IMR-90 (cell line): ENCODE measurements at regions not wholly inside any gene's neighbourhood (a gene's known extent, or its start where the extent isn't known, plus 50 kb on each side); places are given as distances from the start of the nearest gene placed in this dataset.

ENCODE experiments used
- ATAC-seq: fragments of 200-7000 bp; cut with Tn5 transposase; 2 replicates; pipeline ENCODE4 v1.9.1; 2020; ENCODE audit warnings: low read depth, mild to moderate bottlenecking, moderate library complexity
- BruUV-seq: library from RNA; stranded (reverse); fragments of 400-500 nt; replicated peaks from 2 replicates; lab custom pipeline; 2021; lab: Mats Ljungman, UMichigan
- CTCF ChIA-PET: fragments of 300-600 bp; formaldehyde crosslinking; extraction: SDS; loops from one replicate; lab custom pipeline; 2021; ENCODE audit warnings: antibody characterized with exemption; lab: Yijun Ruan, JAX
- POLR2A ChIA-PET: fragments of 300-600 bp; sonication (Branson Sonifier 250); formaldehyde crosslinking; loops from one replicate; lab custom pipeline; 2022; ENCODE audit warnings: antibody characterized with exemption; ENCODE audit not compliant: unreplicated experiment; lab: Charles Lee
- DNase-seq: peaks from one replicate; pipeline ENCODE4 v3.0.0; 2013
- H2AFZ ChIP-seq: replicated peaks from 2 replicates; pipeline ENCODE3; 2013; ENCODE audit warnings: low read length, mild to moderate bottlenecking; ENCODE audit not compliant: poor library complexity
- H2AK5ac ChIP-seq: 2 replicates; pipeline ENCODE4 v1.6.1; 2013; ENCODE audit warnings: low read depth, low read length, inconsistent platforms
- H2AK9ac ChIP-seq: replicated peaks from 2 replicates; pipeline ENCODE3; 2013; ENCODE audit warnings: mild to moderate bottlenecking, low read depth, low read length, moderate library complexity; ENCODE audit not compliant: poor library complexity
- H2BK120ac ChIP-seq: 2 replicates; pipeline ENCODE4 v1.6.1; 2013; ENCODE audit warnings: low read depth, low read length, inconsistent platforms
- H2BK15ac ChIP-seq: 3 replicates; pipeline ENCODE4 v1.6.1; 2013; ENCODE audit warnings: low read depth, low read length, inconsistent platforms
- H2BK20ac ChIP-seq: 2 replicates; pipeline ENCODE4 v1.6.1; 2013; ENCODE audit warnings: low read depth, mild to moderate bottlenecking, inconsistent platforms, low read length, moderate library complexity
- H2BK5ac ChIP-seq: 2 replicates; pipeline ENCODE4 v1.6.1; 2013; ENCODE audit warnings: mild to moderate bottlenecking, low read depth, low read length, inconsistent platforms; ENCODE audit not compliant: poor library complexity, severe bottlenecking
- H3K14ac ChIP-seq: replicated peaks from 2 replicates; pipeline ENCODE4 v1.6.1; 2013; ENCODE audit warnings: low read depth, low read length, inconsistent platforms
- H3K18ac ChIP-seq: 2 replicates; pipeline ENCODE4 v1.6.1; 2013; ENCODE audit warnings: low read depth, low read length, control low read depth
- H3K23ac ChIP-seq: 2 replicates; pipeline ENCODE4 v1.6.1; 2013; ENCODE audit warnings: low read depth, low read length, inconsistent platforms
- H3K27ac ChIP-seq: 2 replicates; pipeline ENCODE4 v1.5.1; 2013; ENCODE audit warnings: mild to moderate bottlenecking, control low read depth, low read length; ENCODE audit not compliant: insufficient read depth
- H3K27me3 ChIP-seq: 2 replicates; pipeline ENCODE4 v1.6.1; 2013; ENCODE audit warnings: low read length; ENCODE audit not compliant: control insufficient read depth, insufficient read depth
- H3K36me3 ChIP-seq: 2 replicates; pipeline ENCODE4 v1.6.1; 2013; ENCODE audit warnings: low read length, mixed read lengths; ENCODE audit not compliant: control insufficient read depth, insufficient read depth
- H3K4ac ChIP-seq: 2 replicates; pipeline ENCODE4 v1.6.1; 2013; ENCODE audit warnings: low read depth, low read length, inconsistent platforms
- H3K4me1 ChIP-seq: 2 replicates; pipeline ENCODE4 v1.6.1; 2013; ENCODE audit warnings: low read length, mixed read lengths; ENCODE audit not compliant: control insufficient read depth, insufficient read depth
- H3K4me2 ChIP-seq: 2 replicates; pipeline ENCODE4 v1.6.1; 2013; ENCODE audit warnings: low read depth, mild to moderate bottlenecking, control low read depth, low read length, moderate library complexity
- H3K4me3 ChIP-seq: 2 replicates; pipeline ENCODE4 v1.5.1; 2013; ENCODE audit warnings: low read depth, mild to moderate bottlenecking, control low read depth, low read length, moderate library complexity; ENCODE audit not compliant: insufficient read depth
- H3K56ac ChIP-seq: 2 replicates; pipeline ENCODE4 v1.6.1; 2013; ENCODE audit warnings: low read length, inconsistent platforms; ENCODE audit not compliant: insufficient read depth; ENCODE audit errors: extremely low read depth
- H3K79me1 ChIP-seq, 2 experiments: 2 replicates each; pipeline ENCODE4 v1.6.1; 2013; ENCODE audit warnings: low read length in 2 of 2, inconsistent platforms in 1 of 2, low read depth in 1 of 2
- H3K9ac ChIP-seq: 2 replicates; pipeline ENCODE4 v1.6.1; 2013; ENCODE audit warnings: low read depth, low read length, control low read depth
- H3K9me1 ChIP-seq: 2 replicates; pipeline ENCODE4 v1.6.1; 2013; ENCODE audit warnings: low read length, inconsistent platforms; ENCODE audit not compliant: insufficient read depth
- H3K9me3 ChIP-seq: 2 replicates; pipeline ENCODE4 v1.6.1; 2013; ENCODE audit warnings: low read length; ENCODE audit not compliant: control insufficient read depth, insufficient read depth
- H4K20me1 ChIP-seq: 2 replicates; pipeline ENCODE4 v1.6.1; 2013; ENCODE audit warnings: low read length, inconsistent platforms; ENCODE audit not compliant: insufficient read depth
- H4K5ac ChIP-seq: 2 replicates; pipeline ENCODE4 v1.6.1; 2013; ENCODE audit warnings: mild to moderate bottlenecking, low read depth, low read length, control low read depth
- H4K8ac ChIP-seq, 2 experiments: 2 replicates each; pipeline ENCODE4 v1.6.1; 2013; ENCODE audit warnings: low read depth in 2 of 2, low read length in 2 of 2, control low read depth in 1 of 2, inconsistent platforms in 1 of 2
- H4K91ac ChIP-seq: 2 replicates; pipeline ENCODE4 v1.6.1; 2013; ENCODE audit warnings: low read depth, low read length, inconsistent platforms; ENCODE audit not compliant: insufficient read depth
- BHLHE40 ChIP-seq: fragments of 150-350 bp; IDR thresholded peaks from 2 replicates; pipeline ENCODE4 v1.6.1; 2016; ENCODE audit warnings: mild to moderate bottlenecking, low read depth, low read length
- CEBPB ChIP-seq: IDR thresholded peaks from 2 replicates; pipeline ENCODE4 v1.6.1; 2012; ENCODE audit warnings: low read depth, low read length, improper control_type of control experiment
- CHD1 ChIP-seq: IDR thresholded peaks from 2 replicates; pipeline ENCODE4 v1.6.1; 2012; ENCODE audit warnings: low read depth, low read length, improper control_type of control experiment
- FOS ChIP-seq: fragments of 150-350 bp; IDR thresholded peaks from 2 replicates; pipeline ENCODE4 v1.6.1; 2016; ENCODE audit warnings: low read depth, low read length
- MAFK ChIP-seq: IDR thresholded peaks from 2 replicates; pipeline ENCODE4 v1.6.1; 2012; ENCODE audit warnings: low read depth, low read length, improper control_type of control experiment
- MXI1 ChIP-seq: IDR thresholded peaks from 2 replicates; pipeline ENCODE4 v1.6.1; 2012; ENCODE audit warnings: low read depth, mild to moderate bottlenecking, low read length, moderate library complexity, borderline replicate concordance
- NFE2L2 ChIP-seq: fragments of 150-350 bp; IDR thresholded peaks from 2 replicates; pipeline ENCODE4 v1.6.1; 2016; ENCODE audit warnings: low read depth, mild to moderate bottlenecking, low read length
- POLR2A ChIP-seq: IDR thresholded peaks from 2 replicates; pipeline ENCODE4 v1.6.1; 2012; ENCODE audit warnings: mild to moderate bottlenecking, low read depth, low read length
- RAD21 ChIP-seq: IDR thresholded peaks from 2 replicates; pipeline ENCODE4 v1.6.1; 2012; ENCODE audit warnings: low read length, improper control_type of control experiment
- RCOR1 ChIP-seq: IDR thresholded peaks from 2 replicates; pipeline ENCODE4 v1.6.1; 2012; ENCODE audit warnings: mild to moderate bottlenecking, low read length, improper control_type of control experiment; ENCODE audit not compliant: insufficient replicate concordance
- RFX5 ChIP-seq: IDR thresholded peaks from 2 replicates; pipeline ENCODE4 v1.8.0; 2012; ENCODE audit warnings: low read depth, mild to moderate bottlenecking, low read length, moderate library complexity
- SMC3 ChIP-seq: fragments of 150-350 bp; IDR thresholded peaks from 2 replicates; pipeline ENCODE4 v1.6.1; 2016; ENCODE audit warnings: low read depth, mild to moderate bottlenecking, antibody characterized with exemption, low read length, moderate library complexity
- WGBS, 2 experiments: methylation state at CpG; one replicate each; pipeline versions ENCODE4 v1.1.5 to v1.1.7; 2013; ENCODE audit warnings: missing lambda C conversion rate in 2 of 2; ENCODE audit not compliant: insufficient read length in 1 of 2; ENCODE audit errors: extremely low coverage in 2 of 2; 5-methylcytosine and 5-hydroxymethylcytosine counted together
- dilution Hi-C: fragments of 300-500 bp; cut with HindIII; formaldehyde crosslinking; loops from one replicate; pipeline ENCODE4 v1.14.3; 2018; ENCODE audit warnings: low sequenced_read_pairs; ENCODE audit not compliant: unreplicated experiment
- in situ Hi-C: fragments of 300-500 bp; cut with MboI; formaldehyde crosslinking; loops from 3 replicates; pipeline ENCODE4 v1.14.3; 2019; ENCODE audit warnings: low sequenced_read_pairs, inconsistent platforms, mixed read lengths
- intact Hi-C: fragments of 100-400 bp; cut with micrococcal nuclease; formaldehyde crosslinking; loops from 2 replicates; pipeline ENCODE4 v1.10.0; 2022
- TF ChIP-seq, protein P1 (sequence below): conservative IDR thresholded peaks from 2 replicates; pipeline ENCODE4 v1.5.1; 2012; ENCODE audit warnings: mild to moderate bottlenecking, low read depth, low read length, improper control_type of control experiment
- TF ChIP-seq, protein P2 (sequence below): fragments of 150-350 bp; IDR thresholded peaks from 2 replicates; pipeline ENCODE4 v1.6.1; 2016; ENCODE audit warnings: low read depth, mild to moderate bottlenecking, low read length, moderate library complexity, borderline replicate concordance

DNA sequence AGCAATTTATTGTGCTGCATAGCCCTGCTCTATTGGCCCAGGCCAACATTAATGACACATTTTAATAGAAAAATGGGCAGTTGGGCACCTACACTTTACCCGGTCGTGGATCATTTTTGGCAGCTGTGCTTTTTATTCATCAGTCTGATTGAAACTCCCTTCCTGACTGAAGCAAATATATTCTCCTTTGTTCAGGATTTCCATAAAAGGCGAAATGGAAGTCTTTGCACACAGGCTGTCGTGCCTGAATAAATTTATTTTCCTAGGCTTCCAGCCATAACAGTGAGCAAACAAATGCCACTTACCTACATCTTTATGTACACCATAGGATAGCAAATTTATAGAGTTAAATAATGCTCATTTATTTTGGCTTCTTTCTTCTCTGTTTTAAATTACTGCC is 480.7 kb upstream of the DCN start:
- Histone ChIP-seq H3K36me3 (no peaks in the 10 kb centered on the region), H3K56ac (no peak overlapping the region), H3K4me1 (no peaks in the 10 kb centered on the region), H3K18ac (no peak overlapping the region), H3K9me3 (no peaks in the 10 kb centered on the region), H4K5ac (no peak overlapping the region), H2AK5ac (no peak overlapping the region), H3K14ac (no peak overlapping the region), H2AK9ac (no peak overlapping the region), H3K4me3 (no peak overlapping the region), H3K23ac (no peak overlapping the region), H4K8ac (no peak overlapping the region), H4K91ac (no peak overlapping the region), H3K9ac (no peak overlapping the region), H2BK15ac (no peak overlapping the region), H3K79me1 (no peaks in the 10 kb centered on the region), H4K20me1 (no peaks in the 10 kb centered on the region), H3K9me1 (no peaks in the 10 kb centered on the region), H3K4me2 (no peak overlapping the region), H3K27me3 (no peaks in the 10 kb centered on the region), H2BK20ac (no peak overlapping the region), H2BK120ac (no peak overlapping the region), H2BK5ac (no peak overlapping the region), H3K27ac (no peak overlapping the region), H3K4ac (no peak overlapping the region), H2AFZ (no peak overlapping the region)
- ChIA-PET CTCF (no interaction called here), POLR2A (no interaction called here)
- dilution Hi-C loops (no loop called here), in situ Hi-C loops (no loop called here), intact Hi-C loops (no loop called here)
- BruUV-seq: no TSS peak
- TF ChIP-seq RFX5: no peak
- no peak for TF ChIP-seq BHLHE40
- TF ChIP-seq MXI1: no peak
- TF ChIP-seq, protein P1, sequence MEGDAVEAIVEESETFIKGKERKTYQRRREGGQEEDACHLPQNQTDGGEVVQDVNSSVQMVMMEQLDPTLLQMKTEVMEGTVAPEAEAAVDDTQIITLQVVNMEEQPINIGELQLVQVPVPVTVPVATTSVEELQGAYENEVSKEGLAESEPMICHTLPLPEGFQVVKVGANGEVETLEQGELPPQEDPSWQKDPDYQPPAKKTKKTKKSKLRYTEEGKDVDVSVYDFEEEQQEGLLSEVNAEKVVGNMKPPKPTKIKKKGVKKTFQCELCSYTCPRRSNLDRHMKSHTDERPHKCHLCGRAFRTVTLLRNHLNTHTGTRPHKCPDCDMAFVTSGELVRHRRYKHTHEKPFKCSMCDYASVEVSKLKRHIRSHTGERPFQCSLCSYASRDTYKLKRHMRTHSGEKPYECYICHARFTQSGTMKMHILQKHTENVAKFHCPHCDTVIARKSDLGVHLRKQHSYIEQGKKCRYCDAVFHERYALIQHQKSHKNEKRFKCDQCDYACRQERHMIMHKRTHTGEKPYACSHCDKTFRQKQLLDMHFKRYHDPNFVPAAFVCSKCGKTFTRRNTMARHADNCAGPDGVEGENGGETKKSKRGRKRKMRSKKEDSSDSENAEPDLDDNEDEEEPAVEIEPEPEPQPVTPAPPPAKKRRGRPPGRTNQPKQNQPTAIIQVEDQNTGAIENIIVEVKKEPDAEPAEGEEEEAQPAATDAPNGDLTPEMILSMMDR: no peak
- TF ChIP-seq, protein P2, sequence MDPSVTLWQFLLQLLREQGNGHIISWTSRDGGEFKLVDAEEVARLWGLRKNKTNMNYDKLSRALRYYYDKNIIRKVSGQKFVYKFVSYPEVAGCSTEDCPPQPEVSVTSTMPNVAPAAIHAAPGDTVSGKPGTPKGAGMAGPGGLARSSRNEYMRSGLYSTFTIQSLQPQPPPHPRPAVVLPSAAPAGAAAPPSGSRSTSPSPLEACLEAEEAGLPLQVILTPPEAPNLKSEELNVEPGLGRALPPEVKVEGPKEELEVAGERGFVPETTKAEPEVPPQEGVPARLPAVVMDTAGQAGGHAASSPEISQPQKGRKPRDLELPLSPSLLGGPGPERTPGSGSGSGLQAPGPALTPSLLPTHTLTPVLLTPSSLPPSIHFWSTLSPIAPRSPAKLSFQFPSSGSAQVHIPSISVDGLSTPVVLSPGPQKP: no peak
- no peak for TF ChIP-seq CEBPB
- no peak for TF ChIP-seq MAFK
- no peak for TF ChIP-seq RCOR1
- no peak for TF ChIP-seq CHD1
- TF ChIP-seq SMC3: no peak
- no peak for TF ChIP-seq RAD21
- no peak for TF ChIP-seq NFE2L2
- no peak for TF ChIP-seq POLR2A
- TF ChIP-seq FOS: no peak
- WGBS, 2 experiments: 80% methylated on average over 2 of the region's 4 CpGs; no CpG with 5 or more reads in 1 of the 2 experiments
- DNase-seq (no peak), ATAC-seq (no peak)
